ENCODE measurements at regions not wholly inside any gene's neighbourhood (a gene's known extent, or its start where the extent isn't known, plus 50 kb on each side); places are given as distances from the start of the nearest gene placed in this dataset.

DNA sequence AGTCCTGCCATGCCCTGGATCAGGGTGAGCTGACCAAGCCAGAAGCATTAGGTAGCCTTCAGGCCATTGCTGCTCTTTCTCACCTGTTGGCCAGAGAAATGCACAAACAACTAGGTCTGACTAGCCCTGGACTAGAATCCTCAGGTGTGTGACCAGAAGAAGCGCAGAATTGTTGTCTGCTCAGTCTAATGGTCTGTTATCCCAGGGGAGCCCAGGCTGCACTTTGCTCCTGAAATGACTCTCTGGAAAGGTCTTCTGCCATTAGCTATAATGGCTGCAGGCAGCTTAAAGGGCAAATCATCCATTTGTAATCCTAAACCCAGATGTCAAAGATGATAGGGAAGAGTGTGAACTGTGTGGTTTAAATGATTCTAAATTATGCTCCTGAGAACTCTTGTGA is 246.1 kb downstream of the NFKBIZ start:
- Mint-ChIP-seq H3K36me3 (ENCODE audit: low read depth) (no peaks in the 10 kb centered on the region), H3K4me3 (ENCODE audit: unreplicated experiment) (no peak overlapping the region), H3K9me3 (ENCODE audit: low read depth) (no peaks in the 10 kb centered on the region), H3K27ac (ENCODE audit: unreplicated experiment) (no peak overlapping the region), H3K27me3 (ENCODE audit: low read depth) (peaks cover 3% of the 10 kb centered on the region), H3K4me1 (ENCODE audit: low read depth) (no peaks in the 10 kb centered on the region)
- TF ChIP-seq CTCF (IDR thresholded peaks at IDR 0.05) = no peak
- DNase-seq (ENCODE audit: low spot score) = no peak

GRCh38 chr3:102096066-102096465 is 246.8 kb downstream of the NFKBIZ start:
- H3K9me3 Mint-ChIP-seq (ENCODE audit: low read depth) = no peaks in the 10 kb centered on the region
- DNase-seq (ENCODE audit: low spot score) = no peak
- no peak overlapping the region for H3K4me3 Mint-ChIP-seq (ENCODE audit: unreplicated experiment)
- peaks cover 3% of the 10 kb centered on the region for H3K27me3 Mint-ChIP-seq (ENCODE audit: low read depth)
- H3K36me3 Mint-ChIP-seq (ENCODE audit: low read depth) = no peaks in the 10 kb centered on the region
- no peak overlapping the region for H3K27ac Mint-ChIP-seq (ENCODE audit: unreplicated experiment)
- no peak for TF ChIP-seq CTCF (IDR thresholded peaks at IDR 0.05)
- H3K4me1 Mint-ChIP-seq (ENCODE audit: low read depth) = no peaks in the 10 kb centered on the region

GRCh38 chr3:102098130-102098885 is 249.0 kb downstream of the NFKBIZ start:
- H3K27me3 Mint-ChIP-seq (ENCODE audit: low read depth) = no peaks in the 10 kb centered on the region
- no peaks in the 10 kb centered on the region for H3K9me3 Mint-ChIP-seq (ENCODE audit: low read depth)
- H3K4me3 Mint-ChIP-seq (ENCODE audit: unreplicated experiment) = no peak overlapping the region
- no peaks in the 10 kb centered on the region for H3K4me1 Mint-ChIP-seq (ENCODE audit: low read depth)
- H3K36me3 Mint-ChIP-seq (ENCODE audit: low read depth) = no peaks in the 10 kb centered on the region
- TF ChIP-seq CTCF (IDR thresholded peaks at IDR 0.05) = no peak
- no peak for DNase-seq (ENCODE audit: low spot score)
- H3K27ac Mint-ChIP-seq (ENCODE audit: unreplicated experiment) = no peak overlapping the region

DNA sequence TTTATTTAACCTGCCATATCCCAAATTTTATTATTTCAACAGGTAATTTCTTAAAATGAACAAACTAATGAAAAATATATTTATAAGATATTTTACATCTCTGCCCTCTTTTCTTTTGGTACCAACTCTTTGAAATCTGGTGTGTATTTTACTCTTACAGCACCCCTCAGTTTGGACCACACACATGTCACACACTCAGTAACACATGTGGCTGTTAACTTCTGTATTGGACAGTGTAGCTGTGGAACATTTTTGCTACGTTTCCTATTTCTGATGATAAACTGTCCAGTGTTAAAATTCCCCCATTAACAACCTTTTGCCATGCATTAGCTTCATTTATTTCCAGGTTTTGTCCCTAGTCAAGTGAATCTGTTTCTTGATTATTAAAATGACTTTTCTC is 250.6 kb downstream of the NFKBIZ start:
- Mint-ChIP-seq H3K36me3 (ENCODE audit: low read depth) (no peaks in the 10 kb centered on the region), H3K27me3 (ENCODE audit: low read depth) (no peaks in the 10 kb centered on the region), H3K9me3 (ENCODE audit: low read depth) (no peaks in the 10 kb centered on the region), H3K27ac (ENCODE audit: unreplicated experiment) (no peak overlapping the region), H3K4me3 (ENCODE audit: unreplicated experiment) (no peak overlapping the region), H3K4me1 (ENCODE audit: low read depth) (peaks cover 3% of the 10 kb centered on the region)
- no peak for DNase-seq (ENCODE audit: low spot score)
- TF ChIP-seq CTCF (IDR thresholded peaks at IDR 0.05) = no peak

DNA sequence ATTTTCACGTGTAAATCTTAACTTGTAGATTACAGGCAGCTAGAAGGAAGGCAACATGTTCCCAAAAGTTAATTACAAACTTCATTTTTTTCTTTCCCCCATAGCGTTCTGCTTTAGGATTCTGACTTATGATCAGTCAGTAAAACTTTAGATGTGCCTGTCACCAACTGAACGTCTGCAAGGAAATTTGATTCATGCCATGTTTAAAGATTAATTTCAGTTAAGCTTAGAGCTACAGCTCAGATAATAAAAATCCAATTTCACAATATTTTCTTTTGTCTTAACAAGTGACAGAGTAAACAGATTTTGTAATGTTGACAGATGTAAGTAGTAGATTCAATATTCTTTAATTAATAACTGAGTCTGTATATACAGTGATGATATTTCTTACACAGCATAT is 253.1 kb downstream of the NFKBIZ start:
- no peak for DNase-seq (ENCODE audit: low spot score)
- Mint-ChIP-seq H3K4me1 (ENCODE audit: low read depth) (peaks cover 12% of the 10 kb centered on the region), H3K4me3 (ENCODE audit: unreplicated experiment) (no peak overlapping the region), H3K27me3 (ENCODE audit: low read depth) (no peaks in the 10 kb centered on the region), H3K36me3 (ENCODE audit: low read depth) (peaks cover 2% of the 10 kb centered on the region), H3K27ac (ENCODE audit: unreplicated experiment) (no peak overlapping the region), H3K9me3 (ENCODE audit: low read depth) (peaks cover 8% of the 10 kb centered on the region)
- no peak for TF ChIP-seq CTCF (IDR thresholded peaks at IDR 0.05)

All from chondrocyte (in vitro differentiated cells).